ENCODE measurements at regions not wholly inside any gene's neighbourhood (a gene's known extent, or its start where the extent isn't known, plus 50 kb on each side); places are given as distances from the start of the nearest gene placed in this dataset.

- WGBS, 2 donors = 84 to 88% methylated on average over 5 of the region's 5 CpGs
- TF ChIP-seq, protein P1, sequence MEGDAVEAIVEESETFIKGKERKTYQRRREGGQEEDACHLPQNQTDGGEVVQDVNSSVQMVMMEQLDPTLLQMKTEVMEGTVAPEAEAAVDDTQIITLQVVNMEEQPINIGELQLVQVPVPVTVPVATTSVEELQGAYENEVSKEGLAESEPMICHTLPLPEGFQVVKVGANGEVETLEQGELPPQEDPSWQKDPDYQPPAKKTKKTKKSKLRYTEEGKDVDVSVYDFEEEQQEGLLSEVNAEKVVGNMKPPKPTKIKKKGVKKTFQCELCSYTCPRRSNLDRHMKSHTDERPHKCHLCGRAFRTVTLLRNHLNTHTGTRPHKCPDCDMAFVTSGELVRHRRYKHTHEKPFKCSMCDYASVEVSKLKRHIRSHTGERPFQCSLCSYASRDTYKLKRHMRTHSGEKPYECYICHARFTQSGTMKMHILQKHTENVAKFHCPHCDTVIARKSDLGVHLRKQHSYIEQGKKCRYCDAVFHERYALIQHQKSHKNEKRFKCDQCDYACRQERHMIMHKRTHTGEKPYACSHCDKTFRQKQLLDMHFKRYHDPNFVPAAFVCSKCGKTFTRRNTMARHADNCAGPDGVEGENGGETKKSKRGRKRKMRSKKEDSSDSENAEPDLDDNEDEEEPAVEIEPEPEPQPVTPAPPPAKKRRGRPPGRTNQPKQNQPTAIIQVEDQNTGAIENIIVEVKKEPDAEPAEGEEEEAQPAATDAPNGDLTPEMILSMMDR (IDR thresholded peaks at IDR 0.05) = no peak
- DNase-seq (ENCODE audit: low spot score in 2 of 2) = no peak
- H3K4me3 ChIP-seq (ENCODE audit: low read depth, poor library complexity, severe bottlenecking) = no peak overlapping the region
- intact Hi-C loops (cut with DNase I; ENCODE audit: low total_unique reads) = no loop called here
Measured at GRCh38 chr14:44418856-44419255, 88.2 kb downstream of the FSCB start.

DNA sequence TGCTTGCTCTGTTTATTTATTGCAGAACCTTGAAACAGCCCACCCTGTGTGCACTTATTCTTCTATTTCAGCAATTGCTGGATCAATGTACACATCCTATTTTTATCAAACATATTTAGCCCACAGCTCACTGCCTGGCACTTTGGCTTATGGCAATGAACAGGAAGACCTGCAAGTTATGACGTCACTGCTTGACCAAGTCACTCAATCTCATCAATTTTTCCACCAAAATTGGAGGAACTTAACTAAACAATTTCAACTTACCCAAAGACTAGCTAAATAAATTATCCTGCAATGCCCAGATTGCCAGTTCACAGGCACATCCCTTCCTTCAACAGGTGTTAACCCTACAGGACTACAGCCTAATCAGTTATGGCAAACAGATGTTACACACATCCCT lies 89.3 kb downstream of the FSCB start:
- DNase-seq (ENCODE audit: low spot score in 2 of 2) = no peak
- no peak for TF ChIP-seq POLR2A (IDR thresholded peaks at IDR 0.05)
- TF ChIP-seq, protein P1 (IDR thresholded peaks at IDR 0.05) = no peak
- no peak overlapping the region for H3K4me3 ChIP-seq (ENCODE audit: low read depth, poor library complexity, severe bottlenecking)
- 84 to 95% methylated on average over 1 of the region's 1 CpG for WGBS, 2 donors
- intact Hi-C loops (cut with DNase I; ENCODE audit: low total_unique reads) = no loop called here

DNA sequence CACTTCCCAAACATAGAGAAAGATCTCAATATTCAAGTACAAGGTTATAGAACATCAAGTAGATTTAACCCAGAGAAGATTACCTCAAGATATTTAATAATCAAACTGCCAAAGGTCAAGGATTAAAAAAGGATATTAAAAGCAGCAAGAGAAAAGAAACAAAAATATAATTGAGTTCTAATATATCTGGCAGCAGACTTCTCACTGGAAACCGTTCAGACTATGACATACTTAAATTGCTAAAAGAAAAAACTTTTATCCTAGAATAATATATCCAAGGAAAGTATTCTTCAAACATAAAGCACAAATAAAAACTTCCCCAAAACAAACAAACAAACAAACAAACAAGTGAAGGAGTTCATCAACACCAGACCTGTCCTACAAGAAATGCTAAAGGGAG lies 92.4 kb downstream of the FSCB start:
- DNase-seq (ENCODE audit: low spot score in 2 of 2) = no peak
- TF ChIP-seq, protein P1 (IDR thresholded peaks at IDR 0.05) = no peak
- TF ChIP-seq POLR2A (IDR thresholded peaks at IDR 0.05) = no peak
- intact Hi-C loops (cut with DNase I; ENCODE audit: low total_unique reads) = no loop called here
- 50 to 66% methylated on average over 1 of the region's 1 CpG for WGBS, 2 donors
- no peak overlapping the region for H3K4me3 ChIP-seq (ENCODE audit: low read depth, poor library complexity, severe bottlenecking)

DNA sequence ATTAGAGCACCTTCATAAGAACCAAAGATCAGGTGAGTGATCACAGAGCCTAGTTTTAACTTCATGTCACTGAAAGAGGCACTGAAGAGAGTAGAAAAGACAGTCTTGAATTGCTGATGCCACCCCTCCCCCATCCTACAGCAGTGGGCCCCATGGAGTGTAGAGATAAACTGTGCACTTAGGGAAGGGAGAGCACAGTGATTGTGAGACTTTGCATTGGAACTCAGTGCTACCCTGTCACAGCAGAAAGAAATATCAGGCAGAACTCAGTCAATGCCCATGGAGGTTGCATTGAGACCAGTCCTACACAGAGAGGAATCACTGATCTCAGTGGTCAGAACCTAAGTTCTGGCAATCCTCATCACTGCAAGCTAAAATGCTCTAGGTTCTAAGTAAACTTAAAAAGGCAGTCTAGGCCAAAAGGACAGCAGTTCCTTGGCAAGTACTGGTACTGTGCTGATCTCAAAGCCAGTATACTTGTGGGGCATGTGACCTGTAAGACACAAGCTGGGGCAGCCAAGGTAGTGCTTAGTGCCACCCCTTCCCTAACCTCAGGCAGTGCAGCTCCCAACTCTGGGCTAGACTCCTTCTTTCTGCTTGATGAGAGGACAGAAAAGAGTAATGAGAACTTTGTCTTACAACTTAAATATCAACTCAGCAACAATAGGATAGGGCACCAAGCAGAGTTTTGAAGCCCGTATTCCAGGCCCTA lies 94.1 kb downstream of the FSCB start:
- intact Hi-C loops (cut with DNase I; ENCODE audit: low total_unique reads) = no loop called here
- no peak overlapping the region for H3K4me3 ChIP-seq (ENCODE audit: low read depth, poor library complexity, severe bottlenecking)
- TF ChIP-seq POLR2A (IDR thresholded peaks at IDR 0.05) = no peak
- TF ChIP-seq, protein P1 (IDR thresholded peaks at IDR 0.05) = no peak
- DNase-seq (ENCODE audit: low spot score in 2 of 2) = no peak
- WGBS, 2 donors = 41 to 52% methylated on average over 1 of the region's 1 CpG

DNA sequence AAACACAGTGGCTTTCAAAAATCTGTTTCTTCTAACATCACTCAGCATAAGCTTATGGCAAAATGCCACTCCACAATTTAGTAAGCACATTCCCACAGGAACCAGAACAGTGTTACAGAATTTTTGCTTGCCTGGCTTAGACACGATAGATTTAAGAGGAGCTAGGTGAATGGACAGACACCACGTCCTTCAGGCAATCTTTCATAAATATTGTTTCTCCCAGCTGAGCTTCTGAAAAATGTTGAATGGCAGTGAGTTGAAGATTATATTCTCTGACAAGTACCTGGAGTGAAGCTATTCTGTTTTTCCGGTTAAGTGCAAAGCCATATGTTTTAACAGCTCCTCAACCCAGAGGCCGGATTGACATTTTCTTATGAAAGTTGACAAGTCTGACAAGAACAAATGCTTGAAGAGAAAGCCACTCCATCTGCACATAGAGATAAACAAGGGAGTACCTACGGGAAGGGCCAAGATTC lies 102.0 kb downstream of the FSCB start:
- TF ChIP-seq, protein P1 (IDR thresholded peaks at IDR 0.05) = no peak
- no peak for TF ChIP-seq POLR2A (IDR thresholded peaks at IDR 0.05)
- DNase-seq (ENCODE audit: low spot score in 2 of 2) = no peak
- WGBS, 2 donors = 32 to 39% methylated on average over 5 of the region's 5 CpGs
- no peak overlapping the region for H3K4me3 ChIP-seq (ENCODE audit: low read depth, poor library complexity, severe bottlenecking)
- intact Hi-C loops (cut with DNase I; ENCODE audit: low total_unique reads) = no loop called here

DNA sequence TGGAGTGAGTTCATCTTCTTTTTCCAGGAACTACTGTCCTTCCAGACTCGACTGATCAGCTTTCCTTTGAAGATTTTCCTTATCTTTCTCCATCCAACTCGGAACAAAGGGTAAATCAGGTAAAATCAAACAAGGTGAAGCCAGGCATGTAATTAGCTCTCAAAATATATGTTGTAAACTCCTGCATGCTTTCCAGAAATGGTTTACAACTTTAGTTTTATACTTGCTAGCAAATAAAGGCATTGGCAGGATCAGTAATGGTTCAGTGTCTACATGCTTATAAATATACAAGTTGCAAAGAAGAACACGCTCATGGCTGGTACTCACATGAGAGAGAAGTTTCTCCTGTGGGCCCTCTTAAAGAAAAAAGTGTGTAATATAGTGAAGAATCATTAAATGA lies 102.5 kb downstream of the FSCB start:
- TF ChIP-seq, protein P1 (IDR thresholded peaks at IDR 0.05) = no peak
- no peak for TF ChIP-seq POLR2A (IDR thresholded peaks at IDR 0.05)
- 47 to 61% methylated on average over 3 of the region's 3 CpGs for WGBS, 2 donors
- intact Hi-C loops (cut with DNase I; ENCODE audit: low total_unique reads) = no loop called here
- H3K4me3 ChIP-seq (ENCODE audit: low read depth, poor library complexity, severe bottlenecking) = no peak overlapping the region
- no peak for DNase-seq (ENCODE audit: low spot score in 2 of 2)

Data from lower leg skin (tissue), 4 donors.